HuH-7 (cell line): ENCODE measurements at regions not wholly inside any gene's neighbourhood (a gene's known extent, or its start where the extent isn't known, plus 50 kb on each side); places are given as distances from the start of the nearest gene placed in this dataset.
"Not testable (repeated sequence)": the region's sequence is repeated elsewhere in the genome, so short reads cannot be mapped to it uniquely, and the experiment has no call there.

Experiments used
- DNase-seq: peaks from one replicate; pipeline ENCODE4 v3.0.0; 2011; ENCODE audit warnings: low spot score

DNA sequence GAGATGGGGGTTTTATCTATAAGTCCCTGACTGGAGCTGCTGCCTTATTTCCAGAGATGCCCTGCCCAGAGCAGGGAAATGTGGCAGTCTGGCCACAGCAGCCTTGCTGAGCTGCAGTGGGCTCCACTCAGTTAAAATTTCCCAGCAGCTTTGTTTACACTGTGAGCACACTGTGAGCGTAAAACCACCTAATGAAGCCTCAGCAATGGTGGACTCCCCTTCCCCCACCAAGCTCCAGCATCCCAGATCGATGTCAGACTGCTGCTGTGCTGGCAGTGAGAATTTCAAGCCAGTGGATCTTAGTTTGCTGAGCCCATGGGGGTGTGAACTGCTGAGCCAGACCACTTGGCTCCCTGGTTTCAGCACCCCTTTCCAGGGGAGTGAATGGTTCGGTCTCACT lies 208.7 kb upstream of the RAI14 start:
- no peak for DNase-seq

DNA sequence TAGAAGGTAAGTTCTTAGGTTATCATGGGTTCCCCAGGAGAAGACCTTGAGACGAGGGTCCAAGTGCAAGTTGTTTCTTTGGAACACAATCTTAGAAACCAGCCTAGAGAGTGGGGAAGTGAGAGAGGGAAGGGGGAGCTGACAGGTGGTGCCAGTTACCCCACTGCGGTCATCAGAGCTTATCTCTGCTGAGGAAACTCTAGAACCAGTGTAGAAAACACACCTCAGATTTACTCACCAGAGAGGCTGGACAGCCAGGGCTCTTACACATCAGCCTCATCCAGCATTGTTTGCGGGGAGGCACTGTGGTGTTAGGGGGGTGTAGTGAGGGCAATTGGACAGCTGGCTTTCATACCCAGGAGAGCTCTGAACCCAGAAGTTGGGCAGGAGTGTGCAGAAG lies 206.5 kb upstream of the RAI14 start:
- no peak for DNase-seq

DNA sequence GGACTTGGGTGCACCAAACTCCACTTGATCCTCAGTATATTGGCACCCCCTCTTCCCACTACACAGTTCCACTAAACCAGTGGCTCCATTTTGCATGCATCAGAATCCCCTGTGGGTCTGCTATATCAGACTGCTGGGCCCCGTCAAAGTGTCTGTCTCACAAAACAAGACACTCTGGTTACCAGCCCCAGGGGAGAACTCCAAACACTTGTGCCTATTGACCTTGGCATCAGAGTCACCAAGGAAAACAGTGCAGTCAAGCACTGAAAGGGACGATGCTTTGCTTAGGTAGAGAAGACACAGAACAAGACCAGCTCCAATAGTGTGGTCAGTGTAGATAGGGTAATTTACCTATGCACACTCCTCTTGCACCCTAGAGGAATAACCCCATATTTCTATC lies 205.8 kb upstream of the RAI14 start:
- DNase-seq = no peak

- DNase-seq = peak; percentile 32
These were observed 203.8 kb upstream of the RAI14 start for GRCh38 chr5:34452170-34452828.

- DNase-seq = no peak
These were observed 201.0 kb upstream of the RAI14 start for GRCh38 chr5:34455098-34455497.

GRCh38 chr5:34459908-34460307 lies 196.2 kb upstream of the RAI14 start:
- DNase-seq = no peak

GRCh38 chr5:34460496-34460895 lies 195.6 kb upstream of the RAI14 start:
- no peak for DNase-seq

DNA sequence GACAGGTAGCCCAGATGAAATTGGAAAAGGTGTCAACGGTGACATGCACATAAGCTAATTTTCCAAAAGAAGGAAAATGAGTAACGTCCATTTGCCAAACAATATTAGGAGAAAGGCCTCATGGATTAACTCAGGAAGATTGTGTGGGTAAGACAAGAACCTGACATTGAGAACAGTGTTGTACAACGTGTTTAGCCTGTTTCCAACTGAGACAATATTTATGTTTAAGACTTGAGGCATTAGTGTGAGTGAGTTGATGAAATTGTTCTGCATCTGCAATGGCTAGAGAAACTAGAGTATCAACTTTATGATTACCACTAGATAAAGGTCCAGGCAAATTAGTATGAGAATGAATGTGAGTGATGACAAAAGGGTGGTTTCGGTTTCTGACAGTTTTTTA lies 191.3 kb upstream of the RAI14 start:
- DNase-seq = no peak

- not testable (repeated sequence) for DNase-seq
These were observed 190.8 kb upstream of the RAI14 start for GRCh38 chr5:34465301-34465700.

DNA sequence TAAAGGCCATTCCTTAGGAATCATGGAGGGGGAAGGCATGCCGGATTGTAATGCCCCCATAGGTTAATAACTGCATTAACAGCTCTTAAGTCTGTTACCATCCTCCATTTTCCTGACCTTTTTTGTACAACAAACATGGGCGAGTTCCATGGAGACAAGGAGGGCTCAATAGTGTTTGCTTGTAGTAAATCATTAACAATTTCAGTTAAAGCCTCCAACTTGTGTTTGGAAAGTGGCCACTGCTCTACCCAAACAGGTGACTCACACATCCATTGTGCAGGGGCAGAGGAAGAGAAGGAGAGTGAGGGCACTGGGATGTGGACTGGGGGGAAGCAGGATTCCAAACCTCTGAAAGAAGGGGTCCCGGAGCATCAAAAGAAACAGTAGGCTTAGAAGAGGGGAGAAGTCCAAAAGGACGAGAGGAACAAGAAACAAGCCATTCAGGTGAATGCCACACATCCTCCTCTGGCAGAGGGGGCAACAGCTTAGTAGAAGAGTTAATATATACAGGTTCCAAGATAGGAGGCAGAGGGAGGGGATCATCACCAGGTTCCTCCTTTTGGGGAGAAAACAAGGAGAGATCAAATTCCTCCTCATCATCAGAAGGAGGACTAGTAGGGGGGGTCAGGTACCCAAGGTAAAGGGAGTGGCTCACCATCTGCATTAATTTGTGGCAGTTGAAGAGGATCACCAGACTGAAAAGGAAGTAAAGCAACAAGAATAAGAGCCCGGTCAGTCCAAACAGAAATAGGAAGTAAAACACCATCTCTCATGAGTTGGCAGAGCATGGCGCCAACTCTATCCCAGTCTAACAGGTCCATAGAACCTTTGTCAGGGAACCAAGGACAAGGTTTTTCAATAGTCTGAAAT lies 189.4 kb upstream of the RAI14 start:
- not testable (repeated sequence) for DNase-seq

- no peak for DNase-seq
These were observed 188.7 kb upstream of the RAI14 start for GRCh38 chr5:34467436-34467835.

- DNase-seq = not testable (repeated sequence)
These were observed 188.1 kb upstream of the RAI14 start for GRCh38 chr5:34467984-34468383.

DNA sequence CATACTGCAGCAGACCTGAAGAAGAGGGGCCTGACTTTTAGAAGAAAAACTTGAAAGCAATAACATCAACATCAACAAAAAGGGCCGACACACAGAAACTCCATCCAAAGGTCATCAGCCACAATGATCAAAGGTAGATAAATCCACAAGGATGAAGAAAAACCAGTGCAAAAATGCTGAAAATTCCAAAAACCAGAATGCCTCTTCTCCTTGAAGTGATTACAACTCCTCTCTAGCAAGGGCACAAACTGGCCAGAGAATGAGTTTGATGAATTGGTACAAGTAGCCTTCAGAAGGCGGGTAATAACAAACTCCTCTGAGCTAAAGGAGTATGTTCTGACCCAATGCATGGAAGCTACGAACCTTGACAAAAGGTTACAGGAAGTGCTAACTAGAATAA lies 186.2 kb upstream of the RAI14 start:
- DNase-seq = no peak

- DNase-seq = peak; percentile 51
These were observed 181.5 kb upstream of the RAI14 start for GRCh38 chr5:34474573-34475021.

DNA sequence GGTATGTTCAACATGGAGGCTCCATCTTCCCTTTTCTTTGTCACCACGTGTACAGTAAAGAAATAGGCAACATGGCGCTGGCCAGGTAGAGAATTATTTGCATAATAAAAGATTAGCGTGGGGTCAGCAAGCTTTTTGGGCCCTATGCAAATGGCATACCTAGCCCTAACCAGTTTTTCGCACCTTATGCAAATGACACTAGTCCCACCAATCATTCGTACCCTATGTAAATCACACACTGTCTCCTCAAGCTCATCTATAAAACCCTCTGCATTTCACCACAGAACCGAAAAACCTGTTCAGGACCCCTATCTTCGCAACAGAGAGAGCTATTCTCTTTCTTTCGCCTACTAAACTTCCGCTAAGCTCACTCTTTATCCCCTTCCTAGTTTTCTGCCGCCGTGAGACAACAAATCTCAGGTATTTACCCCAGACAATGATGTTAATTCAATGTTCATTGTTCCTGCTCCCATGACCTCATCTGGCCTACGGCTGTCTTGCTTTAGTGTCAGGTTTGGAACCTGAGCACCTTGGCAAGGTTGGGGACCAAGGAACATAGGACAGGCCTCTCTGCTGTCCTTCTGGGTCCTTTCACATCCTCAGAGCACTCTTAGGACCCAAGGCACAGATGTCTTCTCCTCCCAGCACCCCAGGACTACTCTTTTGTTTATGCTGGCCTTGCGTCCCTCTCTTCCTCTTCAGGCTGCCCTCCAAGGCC lies 180.7 kb upstream of the RAI14 start:
- no peak for DNase-seq

- no peak for DNase-seq
These were observed 179.1 kb upstream of the RAI14 start for GRCh38 chr5:34476941-34477565.

GRCh38 chr5:34480810-34481528 lies 175.2 kb upstream of the RAI14 start:
- no peak for DNase-seq

GRCh38 chr5:34483442-34484033 lies 172.6 kb upstream of the RAI14 start:
- DNase-seq = no peak

- no peak for DNase-seq
These were observed 171.8 kb upstream of the RAI14 start for GRCh38 chr5:34484216-34484920.

GRCh38 chr5:34485768-34486030 lies 170.4 kb upstream of the RAI14 start:
- DNase-seq = no peak
